ENCODE measurements at regions not wholly inside any gene's neighbourhood (a gene's known extent, or its start where the extent isn't known, plus 50 kb on each side); places are given as distances from the start of the nearest gene placed in this dataset.
A peak's percentile ranks its signal among the peaks of the same experiment; 100 is the strongest.

GRCh38 chr17:72262766-72263165 is 141.9 kb downstream of the SOX9 start:
- no peak for DNase-seq

DNA sequence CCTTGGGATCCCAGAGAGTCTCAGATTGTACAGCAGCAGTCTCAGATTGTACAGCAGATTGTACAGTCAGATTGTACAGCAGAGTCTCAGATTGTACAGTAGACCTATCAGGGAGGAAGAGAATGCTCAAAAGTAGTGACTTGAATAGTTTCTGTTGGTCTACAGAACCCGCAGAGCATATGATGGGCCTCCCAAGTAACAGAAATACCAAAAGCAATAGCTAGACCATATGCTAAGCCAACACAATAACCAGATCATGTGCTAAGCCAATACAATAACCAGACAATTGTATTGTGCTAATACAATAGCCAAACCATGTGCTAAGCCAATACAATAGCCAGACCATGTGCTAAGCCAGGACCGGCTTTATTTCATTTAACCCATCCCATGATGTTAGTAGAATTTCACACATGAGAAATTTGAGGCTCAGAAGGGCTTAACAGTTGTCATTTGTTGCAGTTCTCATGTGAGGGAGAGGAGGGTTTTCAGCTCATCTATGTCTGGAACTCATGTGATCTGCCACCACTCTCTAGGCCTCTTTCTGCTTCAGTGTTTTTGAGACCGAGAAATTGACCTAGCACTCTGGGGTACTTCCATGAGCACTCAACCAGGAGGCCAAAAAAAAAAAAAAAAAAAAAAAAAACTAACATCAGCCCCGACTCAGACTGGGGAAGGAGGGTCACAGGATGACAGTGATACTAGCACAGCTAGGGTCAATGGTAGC is 144.0 kb downstream of the SOX9 start:
- no peak for DNase-seq

DNA sequence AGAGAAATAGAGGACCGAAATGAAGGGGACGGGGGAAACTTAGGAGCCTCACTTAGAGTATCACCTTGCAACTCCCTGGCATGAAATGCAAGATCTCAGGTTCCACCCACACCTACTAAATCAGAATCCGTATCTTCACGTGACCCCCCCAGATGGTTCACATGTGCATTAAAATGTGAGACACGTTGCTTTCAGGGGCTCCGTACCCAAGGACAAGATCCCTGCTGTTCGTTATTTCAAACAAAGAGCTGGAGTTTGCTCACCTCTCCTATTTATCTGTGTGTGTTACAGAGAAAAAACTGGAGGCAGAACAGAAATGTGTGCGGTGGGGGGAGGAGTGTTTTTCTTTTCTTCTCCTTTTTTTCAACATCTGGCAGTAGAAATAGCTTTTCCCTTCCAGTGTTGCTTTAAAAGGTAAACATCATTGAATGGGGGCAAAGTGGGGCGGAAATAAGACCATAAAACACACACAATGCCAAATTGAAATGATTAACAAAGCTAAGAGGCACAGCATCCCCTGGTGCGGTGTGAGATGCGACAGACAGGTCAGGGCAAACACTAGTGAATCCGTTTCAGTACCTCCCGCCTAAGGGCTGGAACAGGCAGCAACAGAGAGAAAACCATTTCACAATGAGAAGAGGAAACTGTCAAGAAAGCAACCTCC is 145.4 kb downstream of the SOX9 start:
- no peak for DNase-seq

DNA sequence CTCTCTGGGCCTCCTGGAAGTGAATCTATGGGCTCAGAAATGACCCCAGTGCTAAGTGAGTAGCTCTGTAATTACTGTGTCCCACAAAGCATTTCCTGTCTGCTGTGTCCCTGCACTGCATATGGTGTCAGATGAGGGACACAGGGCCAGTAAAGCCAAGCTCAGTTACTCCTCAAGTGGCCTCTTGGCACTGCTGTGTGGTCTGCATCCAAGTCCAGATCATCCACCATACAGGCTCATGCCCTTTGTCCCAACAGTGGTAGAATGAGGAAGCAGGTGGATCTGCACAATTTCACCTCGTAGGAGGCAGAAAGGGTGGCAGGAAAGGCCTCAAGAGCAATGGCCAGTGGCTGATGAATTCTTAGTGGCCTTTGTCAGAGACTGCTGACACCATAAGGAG is 146.8 kb downstream of the SOX9 start:
- DNase-seq = peak; percentile 56

- no peak for DNase-seq
Measured at GRCh38 chr17:72268431-72268830, 147.6 kb downstream of the SOX9 start.

DNA sequence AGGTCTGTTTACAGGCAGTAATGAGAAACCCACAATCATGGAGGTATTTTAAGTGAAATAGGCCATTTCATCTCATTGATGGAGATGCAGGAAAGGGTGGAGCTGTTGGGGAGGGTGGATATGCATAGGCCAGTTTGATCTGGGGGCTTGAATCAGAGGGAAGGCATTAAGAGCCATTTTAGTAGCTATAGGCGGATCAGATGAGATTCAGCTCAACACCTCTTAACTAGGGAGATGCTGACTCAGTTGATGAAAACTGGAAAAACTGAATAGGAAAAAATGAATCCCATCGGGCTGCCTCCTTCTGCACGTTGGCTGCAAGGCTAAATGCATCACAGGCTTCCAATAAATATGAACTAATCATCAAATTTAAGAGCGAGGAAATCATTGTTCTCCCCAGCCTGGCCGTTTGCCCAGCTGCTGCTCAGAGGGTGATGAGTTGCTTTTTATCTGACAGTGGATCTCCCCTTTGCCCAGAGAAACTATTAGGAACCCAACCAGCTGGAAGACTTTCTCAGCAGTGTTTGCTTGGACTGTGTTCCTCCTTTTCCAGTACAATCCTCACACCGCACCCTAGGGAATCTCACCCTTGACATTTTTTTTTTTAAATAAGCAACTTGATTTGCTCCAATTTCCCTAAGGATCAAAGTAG is 149.6 kb downstream of the SOX9 start:
- DNase-seq = peak; percentile 8

DNA sequence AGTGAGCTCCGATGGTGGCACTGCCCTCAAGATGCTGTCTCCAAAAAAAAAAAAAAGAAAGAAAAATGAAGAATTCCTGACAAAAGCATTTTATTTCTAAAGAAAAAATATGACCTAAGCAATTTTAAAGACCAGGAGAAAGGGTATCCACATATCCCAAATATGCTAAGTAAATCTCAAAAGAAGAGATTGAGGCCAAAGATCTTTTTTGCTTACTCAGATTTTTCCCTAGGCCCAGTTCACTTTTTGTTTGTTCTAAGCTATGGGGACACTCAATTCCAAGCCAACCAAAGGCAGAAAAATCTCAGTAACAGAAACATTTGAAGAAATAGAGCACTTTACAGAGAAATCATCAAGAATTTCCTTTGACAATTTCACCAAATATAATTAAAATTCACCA is 150.8 kb downstream of the SOX9 start:
- DNase-seq = no peak

GRCh38 chr17:72273289-72274056 is 152.7 kb downstream of the SOX9 start:
- no peak for DNase-seq

- DNase-seq = no peak
Measured at GRCh38 chr17:72274614-72275013, 153.8 kb downstream of the SOX9 start.

- no peak for DNase-seq
Measured at GRCh38 chr17:72280881-72281280, 160.1 kb downstream of the SOX9 start.

- no peak for DNase-seq
Measured at GRCh38 chr17:72282439-72283029, 161.7 kb downstream of the SOX9 start.

GRCh38 chr17:72284806-72285205 is 164.0 kb downstream of the SOX9 start:
- no peak for DNase-seq

- no peak for DNase-seq
Measured at GRCh38 chr17:72287586-72287985, 166.8 kb downstream of the SOX9 start.

DNA sequence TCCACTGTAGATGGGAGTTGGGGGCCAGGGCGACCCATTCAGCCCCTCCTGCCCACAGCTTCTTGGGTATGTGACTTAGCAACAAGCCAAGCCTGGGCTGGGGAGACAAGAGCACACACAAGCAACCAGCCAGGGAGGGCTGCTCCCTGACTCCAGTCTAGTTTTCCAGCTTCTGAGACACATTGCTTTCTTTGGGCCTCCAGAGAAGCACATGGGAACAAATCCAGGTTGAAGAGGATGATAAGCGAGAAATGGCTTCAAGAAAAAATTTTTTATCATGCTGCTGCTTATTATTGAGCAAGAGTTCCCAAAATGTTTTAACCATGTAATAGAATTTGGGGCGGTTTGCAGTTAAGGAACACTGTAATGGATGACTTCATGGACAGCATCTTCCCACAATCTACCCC is 173.7 kb downstream of the SOX9 start:
- no peak for DNase-seq

DNA sequence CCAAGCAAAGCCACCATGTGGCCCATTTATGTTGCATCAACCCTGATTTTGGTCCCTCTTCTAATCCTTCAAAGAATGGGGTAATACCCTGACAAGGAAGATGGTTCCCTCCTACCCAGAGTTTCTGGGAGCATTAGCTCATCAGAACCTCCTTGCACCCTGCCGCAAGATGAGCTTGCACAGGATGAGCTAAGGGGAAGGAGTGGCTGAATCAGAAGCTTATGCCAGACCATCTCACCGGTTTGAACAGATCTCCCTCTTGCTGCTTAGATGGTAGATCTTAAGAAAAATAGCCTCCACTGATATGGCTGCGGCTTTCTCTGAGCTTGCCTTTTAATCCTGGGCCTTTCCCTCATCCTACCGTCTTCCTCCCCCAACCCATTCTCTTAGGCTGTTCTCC is 175.1 kb downstream of the SOX9 start:
- DNase-seq = no peak

GRCh38 chr17:72296456-72296855 is 175.6 kb downstream of the SOX9 start:
- DNase-seq = no peak

DNA sequence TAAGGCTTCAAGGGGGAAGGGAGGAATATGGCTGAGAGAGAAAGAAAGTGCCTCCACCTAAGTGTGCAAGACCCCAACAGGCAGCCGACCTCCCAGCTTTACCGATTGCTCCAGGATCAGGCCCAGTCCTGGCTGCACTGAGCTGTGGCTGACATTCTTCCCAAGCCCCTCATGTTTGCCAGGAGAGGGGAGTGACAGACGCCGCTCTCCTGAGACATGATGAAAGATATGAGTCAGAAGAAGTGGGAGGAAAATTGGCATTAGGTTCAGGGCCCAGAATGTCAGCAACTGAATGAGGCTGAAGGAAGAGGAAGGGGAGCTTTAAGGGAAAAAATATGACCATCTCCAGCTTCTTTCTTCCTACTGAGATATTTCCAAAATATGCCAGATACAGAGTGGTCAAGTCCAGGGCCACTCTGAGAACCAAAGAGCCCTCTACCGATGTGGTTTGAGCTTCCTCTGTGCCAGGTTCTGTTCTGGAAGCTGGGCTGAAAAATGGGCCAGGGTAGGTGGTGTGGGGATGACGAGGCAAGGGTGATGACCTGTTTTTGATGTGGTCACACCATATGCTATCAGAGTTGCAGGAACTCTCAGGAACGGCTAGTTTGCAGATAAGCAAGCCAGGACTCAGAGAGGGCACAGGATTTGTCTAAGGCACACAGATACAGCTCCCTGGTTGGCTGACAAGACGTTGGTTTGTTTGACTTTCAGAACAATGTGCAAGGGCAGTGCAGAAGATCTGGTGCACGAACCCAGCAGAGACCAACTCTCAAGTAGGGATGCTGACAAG is 176.7 kb downstream of the SOX9 start:
- DNase-seq = no peak

- DNase-seq = no peak
Measured at GRCh38 chr17:72299100-72299499, 178.3 kb downstream of the SOX9 start.

GRCh38 chr17:72299592-72299991 is 178.8 kb downstream of the SOX9 start:
- DNase-seq = no peak

DNA sequence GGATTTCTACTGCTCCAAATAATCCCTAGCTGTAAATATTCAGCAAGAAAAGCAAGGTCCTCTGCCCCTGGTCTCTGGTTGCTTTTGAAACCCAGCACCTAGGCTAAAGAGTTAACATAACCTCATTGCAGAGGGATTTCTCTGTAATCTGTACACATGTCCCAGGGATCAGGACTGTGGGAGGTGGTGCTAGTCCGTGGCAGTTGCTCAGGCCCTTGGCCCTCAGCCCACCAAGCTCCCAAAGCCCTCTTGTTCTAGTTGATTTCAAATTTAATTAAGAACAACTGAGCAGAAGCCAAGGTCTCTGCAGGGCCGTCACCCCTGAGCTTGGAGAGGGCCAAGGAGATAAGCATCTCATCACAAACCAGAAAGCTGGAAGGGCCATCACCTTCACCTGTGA is 181.1 kb downstream of the SOX9 start:
- DNase-seq = no peak

GRCh38 chr17:72302735-72303134 is 181.9 kb downstream of the SOX9 start:
- DNase-seq = no peak

Measured in DMS79 (cell line).